ENCODE measurements at regions not wholly inside any gene's neighbourhood (a gene's known extent, or its start where the extent isn't known, plus 50 kb on each side); places are given as distances from the start of the nearest gene placed in this dataset.

DNA sequence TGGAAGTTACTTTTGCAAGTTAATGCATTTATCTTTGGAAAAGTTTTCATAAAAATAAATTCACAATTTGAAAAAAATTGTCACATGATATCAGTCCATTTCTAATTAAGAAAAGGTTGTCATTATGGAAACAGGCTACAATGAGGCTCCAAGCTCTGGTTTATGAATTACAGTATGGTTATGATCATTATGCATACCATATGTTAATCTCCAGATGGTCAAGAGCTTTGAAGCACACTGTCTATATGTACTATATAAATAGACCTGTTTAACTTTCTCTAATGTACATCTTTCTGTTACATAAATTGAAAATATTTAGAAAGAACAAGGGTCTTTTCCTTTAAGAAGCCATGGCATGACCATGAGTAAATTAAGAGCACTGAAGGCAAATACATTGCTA is 2338.8 kb downstream of the PCDH7 start:
- Histone ChIP-seq H3K4me3 (ENCODE audit: low read depth, low read length) (no peak overlapping the region), H3K27me3 (ENCODE audit: control insufficient read depth, insufficient read depth, low read length) (no peaks in the 10 kb centered on the region), H3K36me3 (ENCODE audit: control insufficient read depth, insufficient read depth, low read length) (no peaks in the 10 kb centered on the region)
- no peak for DNase-seq (ENCODE audit: low read depth)
- no peak for TF ChIP-seq CTCF (IDR thresholded peaks at IDR 0.05; ENCODE audit: insufficient read depth, low read length, poor library complexity, severe bottlenecking)

GRCh38 chr4:33060674-33061542 is 2340.7 kb downstream of the PCDH7 start:
- Histone ChIP-seq H3K36me3 (ENCODE audit: control insufficient read depth, insufficient read depth, low read length) (no peaks in the 10 kb centered on the region), H3K4me3 (ENCODE audit: low read depth, low read length) (no peak overlapping the region), H3K27me3 (ENCODE audit: control insufficient read depth, insufficient read depth, low read length) (no peaks in the 10 kb centered on the region)
- DNase-seq (ENCODE audit: low read depth) = peak; percentile 10
- TF ChIP-seq CTCF (IDR thresholded peaks at IDR 0.05; ENCODE audit: insufficient read depth, low read length, poor library complexity, severe bottlenecking) = peak; percentile 93

- TF ChIP-seq CTCF (IDR thresholded peaks at IDR 0.05; ENCODE audit: insufficient read depth, low read length, poor library complexity, severe bottlenecking) = no peak
Measured at GRCh38 chr4:33061727-33062126, 2341.6 kb downstream of the PCDH7 start.

DNA sequence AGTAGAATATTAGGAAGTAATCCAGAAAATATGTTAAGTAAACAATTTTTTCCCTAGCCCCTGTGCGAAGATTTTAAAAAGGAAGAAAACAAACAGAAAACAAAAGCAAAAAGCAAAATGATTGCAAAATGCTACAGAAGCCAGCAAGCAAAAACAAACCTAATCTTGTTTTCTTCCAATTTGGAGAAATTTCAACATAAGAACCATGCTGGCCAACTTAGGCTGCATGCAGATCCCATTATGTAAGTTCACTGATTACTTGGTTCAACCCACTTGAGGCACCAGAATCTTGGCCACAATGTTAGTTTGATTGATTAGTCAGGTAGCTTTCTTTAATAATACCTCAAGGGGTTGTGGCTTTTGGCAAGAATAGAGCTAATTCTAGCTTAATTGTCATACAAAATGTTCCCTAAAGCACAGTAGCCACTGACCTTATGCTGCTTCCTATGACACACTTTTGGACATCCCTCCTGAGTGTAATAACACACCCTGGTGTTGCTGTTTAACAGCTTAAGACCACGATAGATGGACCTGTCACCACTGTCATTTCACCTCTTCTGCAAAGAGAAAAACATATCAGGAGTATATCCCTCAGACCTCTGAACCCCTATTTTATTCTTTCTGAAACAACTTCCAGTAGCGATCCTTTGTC is 2342.1 kb downstream of the PCDH7 start:
- TF ChIP-seq CTCF (IDR thresholded peaks at IDR 0.05; ENCODE audit: insufficient read depth, low read length, poor library complexity, severe bottlenecking) = no peak
- H3K27me3 ChIP-seq (ENCODE audit: control insufficient read depth, insufficient read depth, low read length) = no peaks in the 10 kb centered on the region
- no peak overlapping the region for H3K4me3 ChIP-seq (ENCODE audit: low read depth, low read length)
- DNase-seq (ENCODE audit: low read depth) = no peak
- no peaks in the 10 kb centered on the region for H3K36me3 ChIP-seq (ENCODE audit: control insufficient read depth, insufficient read depth, low read length)

More at GRCh38 chr4:33061727-33062126, 2341.6 kb downstream of the PCDH7 start:
- Histone ChIP-seq H3K4me3 (ENCODE audit: low read depth, low read length) (no peak overlapping the region), H3K36me3 (ENCODE audit: control insufficient read depth, insufficient read depth, low read length) (no peaks in the 10 kb centered on the region), H3K27me3 (ENCODE audit: control insufficient read depth, insufficient read depth, low read length) (no peaks in the 10 kb centered on the region)
- DNase-seq (ENCODE audit: low read depth) = no peak

DNA sequence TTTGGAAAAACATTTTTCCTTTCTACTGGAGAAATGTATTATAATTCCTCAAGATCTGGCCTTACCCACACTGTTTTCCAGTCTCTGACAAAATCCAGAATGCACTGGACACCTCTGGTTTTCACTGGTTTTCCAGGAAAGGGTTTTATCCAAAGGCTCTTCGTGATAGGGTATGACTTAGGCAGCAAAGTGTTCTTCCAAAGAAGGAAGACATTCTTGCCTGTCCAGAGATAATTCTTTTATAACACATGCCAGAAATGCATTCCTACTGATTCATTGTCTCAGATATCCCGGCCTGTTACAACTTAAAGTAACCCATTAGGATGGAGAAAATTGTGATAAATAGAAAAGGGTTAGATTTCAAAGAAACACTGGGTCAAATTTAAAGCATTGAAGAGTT is 2343.1 kb downstream of the PCDH7 start:
- no peak for TF ChIP-seq CTCF (IDR thresholded peaks at IDR 0.05; ENCODE audit: insufficient read depth, low read length, poor library complexity, severe bottlenecking)
- H3K4me3 ChIP-seq (ENCODE audit: low read depth, low read length) = no peak overlapping the region
- peak; percentile 1 for DNase-seq (ENCODE audit: low read depth)
- no peaks in the 10 kb centered on the region for H3K27me3 ChIP-seq (ENCODE audit: control insufficient read depth, insufficient read depth, low read length)
- no peaks in the 10 kb centered on the region for H3K36me3 ChIP-seq (ENCODE audit: control insufficient read depth, insufficient read depth, low read length)

Measured in kidney epithelial cell (primary cell).